T-cell (primary cell): ENCODE measurements at regions not wholly inside any gene's neighbourhood (a gene's known extent, or its start where the extent isn't known, plus 50 kb on each side); places are given as distances from the start of the nearest gene placed in this dataset.

Experiments used
- ATAC-seq, 4 experiments: fragments of 200-7000 bp in 3 of 4; fragments of 150-1000 bp in 1 of 4; cut with Tn5 transposase; replicated peaks in 1 of 4; 1 replicate in 3 of 4; 2 replicates in 1 of 4; pipeline ENCODE4 v1.10.0; 2021; ENCODE audit warnings: moderate library complexity in 3 of 4, mild to moderate bottlenecking in 2 of 4, moderate number of reproducible peaks in 1 of 4
- CTCF ChIA-PET, 2 donors: fragments of 300-600 bp; sonication (Branson Sonifier 250); formaldehyde crosslinking; loops; one replicate each; lab custom pipeline; 2022; ENCODE audit warnings: antibody characterized with exemption in 2 of 2; lab: Charles Lee
- POLR2A ChIA-PET, 2 donors: fragments of 300-600 bp; sonication (Branson Sonifier 250); formaldehyde crosslinking; loops; one replicate each; lab custom pipeline; 2022; ENCODE audit warnings: antibody characterized with exemption in 2 of 2; lab: Charles Lee
- DNase-seq, 35 experiments: peaks; one replicate each; pipeline versions ENCODE4 v3.0.0 to v3.0.0-alpha.2; 2013 to 2023
- H3K27ac ChIP-seq: one replicate; pipeline ENCODE4 v1.5.1; 2013; ENCODE audit warnings: low read length
- H3K27me3 ChIP-seq, 2 experiments: replicated peaks in 1 of 2; 1 replicate in 1 of 2; 2 replicates in 1 of 2; pipeline versions ENCODE4 v1.6.1 to v1.7.0; 2013; ENCODE audit warnings: low read length in 1 of 2, mixed read lengths in 1 of 2; ENCODE audit not compliant: control insufficient read depth in 2 of 2, insufficient read depth in 2 of 2; ENCODE audit errors: extremely low read depth in 1 of 2
- H3K36me3 ChIP-seq, 2 donors: 1 replicate in 1 of 2; 2 replicates in 1 of 2; pipeline versions ENCODE4 v1.6.1 to v1.7.0; 2013; ENCODE audit warnings: low read length in 1 of 2; ENCODE audit not compliant: control insufficient read depth in 2 of 2, insufficient read depth in 1 of 2; ENCODE audit errors: extremely low read depth in 1 of 2
- H3K4me1 ChIP-seq, 2 experiments: 1 replicate in 1 of 2; 2 replicates in 1 of 2; pipeline versions ENCODE4 v1.6.1 to v1.7.0; 2013; ENCODE audit warnings: low read length in 2 of 2, mixed read lengths in 1 of 2; ENCODE audit not compliant: insufficient read depth in 2 of 2, control insufficient read depth in 1 of 2; ENCODE audit errors: extremely low read depth in 1 of 2
- H3K4me3 ChIP-seq, 2 donors: 1 replicate in 1 of 2; 2 replicates in 1 of 2; pipeline versions ENCODE4 v1.5.1 to v1.7.0; 2013; ENCODE audit warnings: mild to moderate bottlenecking in 2 of 2, low read length in 1 of 2, moderate library complexity in 1 of 2; ENCODE audit not compliant: control insufficient read depth in 1 of 2; ENCODE audit errors: extremely low read depth in 1 of 2
- H3K9me3 ChIP-seq: 2 replicates; pipeline ENCODE4 v1.7.0; 2013
- H3K27ac Mint-ChIP-seq, 2 donors: one replicate each; pipeline ENCODE4 v1.8.0; 2020 to 2021; ENCODE audit warnings: mild to moderate bottlenecking in 2 of 2, mixed read lengths in 2 of 2
- H3K27me3 Mint-ChIP-seq, 2 donors: one replicate each; pipeline ENCODE4 v1.8.0; 2021 to 2022; ENCODE audit warnings: mixed read lengths in 2 of 2
- H3K36me3 Mint-ChIP-seq: one replicate; pipeline ENCODE4 v1.8.0; 2021; ENCODE audit warnings: mixed read lengths
- H3K4me1 Mint-ChIP-seq, 3 donors: one replicate each; pipeline ENCODE4 v1.8.0; 2020 to 2022; ENCODE audit warnings: mixed read lengths in 3 of 3, mild to moderate bottlenecking in 1 of 3
- H3K4me3 Mint-ChIP-seq, 3 donors: one replicate each; pipeline ENCODE4 v1.8.0; 2020 to 2022; ENCODE audit warnings: mild to moderate bottlenecking in 3 of 3, mixed read lengths in 3 of 3, moderate library complexity in 3 of 3
- H3K9me3 Mint-ChIP-seq, 3 donors: one replicate each; pipeline ENCODE4 v1.8.0; 2020 to 2022; ENCODE audit warnings: mixed read lengths in 3 of 3
- WGBS: methylation state at CpG from one replicate; pipeline ENCODE4 v1.1.5; 2013; ENCODE audit warnings: missing lambda C conversion rate; ENCODE audit not compliant: insufficient coverage; 5-methylcytosine and 5-hydroxymethylcytosine counted together

DNA sequence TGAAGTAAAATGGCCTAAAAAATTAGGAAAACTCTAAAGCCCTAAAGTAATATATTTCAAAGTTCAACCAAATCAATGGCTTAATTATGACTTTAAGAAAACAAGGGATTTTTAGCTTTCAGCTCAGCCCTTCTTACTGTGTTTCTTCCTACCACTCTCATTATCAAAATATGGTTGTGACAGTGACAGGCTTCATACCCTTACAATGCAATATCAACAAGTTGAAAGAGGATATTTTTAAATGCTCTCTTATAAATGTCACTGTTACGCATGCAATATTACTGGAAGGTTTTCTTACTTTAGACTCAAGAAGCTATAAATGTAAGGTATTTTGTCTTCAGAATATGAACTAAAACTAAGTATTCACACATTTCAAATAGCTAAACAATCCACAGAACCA lies 1225.7 kb upstream of the MIR17HG start:
- H3K4me1 ChIP-seq = no peaks in the 10 kb centered on the region

DNA sequence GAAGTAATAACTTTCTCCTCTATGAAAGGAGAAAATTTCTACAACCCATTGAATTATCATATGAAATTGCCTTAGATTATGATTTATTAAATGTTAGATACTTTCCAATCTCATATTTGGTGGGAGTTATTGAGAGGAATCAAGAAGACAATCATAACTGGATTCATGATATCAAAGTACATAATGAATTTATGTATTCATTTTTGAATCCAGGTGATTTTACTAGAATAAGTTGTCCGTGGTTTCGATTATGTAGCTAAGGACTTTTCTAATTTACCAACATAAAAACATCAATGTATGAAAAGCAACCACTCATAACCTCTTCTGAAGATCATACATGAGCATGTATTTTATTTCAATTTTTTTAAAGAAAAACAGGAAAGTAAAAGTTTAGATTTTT lies 1225.0 kb upstream of the MIR17HG start:
- no peaks in the 10 kb centered on the region for H3K4me1 ChIP-seq
- DNase-seq = no peak
- Mint-ChIP-seq H3K27ac (no peak overlapping the region), H3K4me3 (no peak overlapping the region), H3K36me3 (no peaks in the 10 kb centered on the region), H3K27me3 (no peaks in the 10 kb centered on the region), H3K4me1 (no peaks in the 10 kb centered on the region), H3K9me3 (peaks cover 8 to 24% (median 8%) of the 10 kb centered on the region in 3 donors)
- WGBS = no CpG with 5 or more reads among the region's 2 CpGs
- no peak overlapping the region for H3K4me3 ChIP-seq
- no peak for ATAC-seq
- H3K36me3 ChIP-seq = no peaks in the 10 kb centered on the region
- ChIA-PET CTCF (no interaction called here), POLR2A (no interaction called here)
- no peaks in the 10 kb centered on the region for H3K27me3 ChIP-seq
- no peak overlapping the region for H3K27ac ChIP-seq
- H3K9me3 ChIP-seq = peaks cover 2% of the 10 kb centered on the region

More for the DNA sequence above, 1225.7 kb upstream of the MIR17HG start:
- no peaks in the 10 kb centered on the region for H3K4me1 Mint-ChIP-seq
- WGBS = no CpG with 5 or more reads among the region's 1 CpG
- peaks cover 8 to 19% (median 8%) of the 10 kb centered on the region in 3 donors for H3K9me3 Mint-ChIP-seq
- Histone ChIP-seq H3K36me3 (no peaks in the 10 kb centered on the region), H3K4me3 (no peak overlapping the region), H3K27me3 (no peaks in the 10 kb centered on the region), H3K27ac (no peak overlapping the region), H3K9me3 (no peaks in the 10 kb centered on the region)
- ChIA-PET CTCF (no interaction called here), POLR2A (interaction anchor here in 1 of 2 donors (0.5 kb wide), 1 partner anchor 9 kb away, joined by 3 read pairs; no protein-coding TSS in a partner anchor)
- ATAC-seq (no peak), DNase-seq (no peak)
- no peak overlapping the region for H3K4me3 Mint-ChIP-seq
- no peaks in the 10 kb centered on the region for H3K27me3 Mint-ChIP-seq
- no peaks in the 10 kb centered on the region for H3K36me3 Mint-ChIP-seq
- H3K27ac Mint-ChIP-seq = no peak overlapping the region

DNA sequence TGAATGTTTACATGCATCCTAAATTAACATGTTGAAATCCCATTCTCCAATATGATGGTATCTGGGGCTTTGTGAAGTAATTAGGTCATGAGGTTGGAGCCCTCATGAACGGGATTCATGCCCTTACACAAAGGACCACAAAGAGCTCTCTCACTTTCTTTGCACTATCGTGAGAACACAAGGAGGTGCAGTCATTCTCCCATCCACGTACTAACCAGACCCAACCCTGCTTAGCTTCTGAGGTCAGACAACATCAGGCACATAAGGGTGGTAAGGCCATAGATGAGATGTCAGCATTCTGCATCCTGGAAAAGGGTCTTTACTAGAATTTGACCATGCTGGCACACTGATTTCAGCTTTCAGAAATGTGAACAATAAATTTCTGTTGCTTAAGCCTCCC lies 1211.9 kb upstream of the MIR17HG start:
- Mint-ChIP-seq H3K4me1 (no peaks in the 10 kb centered on the region), H3K4me3 (no peak overlapping the region), H3K27ac (no peak overlapping the region), H3K27me3 (no peaks in the 10 kb centered on the region), H3K36me3 (no peaks in the 10 kb centered on the region), H3K9me3 (peaks cover 5 to 23% (median 8%) of the 10 kb centered on the region in 3 donors)
- Histone ChIP-seq H3K27me3 (no peaks in the 10 kb centered on the region), H3K27ac (no peak overlapping the region), H3K4me3 (no peak overlapping the region), H3K4me1 (no peaks in the 10 kb centered on the region), H3K36me3 (no peaks in the 10 kb centered on the region), H3K9me3 (peaks cover 2% of the 10 kb centered on the region)
- CTCF ChIA-PET = no interaction called here
- no CpG with 5 or more reads among the region's 3 CpGs for WGBS
- DNase-seq (no peak), ATAC-seq (no peak)
- POLR2A ChIA-PET = no interaction called here

DNA sequence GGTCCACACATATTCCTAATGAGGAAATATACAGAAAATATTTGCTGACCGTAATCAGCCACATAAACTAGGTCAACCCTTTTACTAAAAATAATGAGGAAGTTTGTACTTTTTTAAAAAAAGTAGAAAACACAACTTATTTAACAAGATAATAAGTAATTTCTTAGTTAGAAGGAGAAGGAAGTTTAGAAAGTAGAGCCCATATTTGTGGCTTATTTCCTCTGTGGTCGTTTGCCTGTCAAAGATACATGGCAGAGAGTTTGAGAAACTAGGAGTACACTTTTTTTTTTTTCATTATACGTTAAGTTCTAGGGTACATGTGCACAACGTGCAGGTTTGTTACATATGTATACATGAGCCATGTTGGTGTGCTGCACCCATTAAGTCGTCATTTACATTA lies 1205.2 kb upstream of the MIR17HG start:
- H3K4me3 Mint-ChIP-seq = no peak overlapping the region
- ChIA-PET CTCF (no interaction called here), POLR2A (no interaction called here)
- no peaks in the 10 kb centered on the region for H3K4me1 ChIP-seq
- ATAC-seq (no peak), DNase-seq (no peak)
- no peaks in the 10 kb centered on the region for H3K36me3 Mint-ChIP-seq
- no peaks in the 10 kb centered on the region for H3K27me3 Mint-ChIP-seq
- H3K36me3 ChIP-seq = no peaks in the 10 kb centered on the region
- H3K4me3 ChIP-seq = no peak overlapping the region
- H3K4me1 Mint-ChIP-seq = no peaks in the 10 kb centered on the region
- H3K9me3 ChIP-seq = peaks cover 2% of the 10 kb centered on the region
- no peak overlapping the region for H3K27ac ChIP-seq
- WGBS = no CpG with 5 or more reads among the region's 5 CpGs
- no peaks in the 10 kb centered on the region for H3K27me3 ChIP-seq
- H3K27ac Mint-ChIP-seq = no peak overlapping the region
- peaks cover 5 to 9% (median 6%) of the 10 kb centered on the region in 3 donors for H3K9me3 Mint-ChIP-seq

DNA sequence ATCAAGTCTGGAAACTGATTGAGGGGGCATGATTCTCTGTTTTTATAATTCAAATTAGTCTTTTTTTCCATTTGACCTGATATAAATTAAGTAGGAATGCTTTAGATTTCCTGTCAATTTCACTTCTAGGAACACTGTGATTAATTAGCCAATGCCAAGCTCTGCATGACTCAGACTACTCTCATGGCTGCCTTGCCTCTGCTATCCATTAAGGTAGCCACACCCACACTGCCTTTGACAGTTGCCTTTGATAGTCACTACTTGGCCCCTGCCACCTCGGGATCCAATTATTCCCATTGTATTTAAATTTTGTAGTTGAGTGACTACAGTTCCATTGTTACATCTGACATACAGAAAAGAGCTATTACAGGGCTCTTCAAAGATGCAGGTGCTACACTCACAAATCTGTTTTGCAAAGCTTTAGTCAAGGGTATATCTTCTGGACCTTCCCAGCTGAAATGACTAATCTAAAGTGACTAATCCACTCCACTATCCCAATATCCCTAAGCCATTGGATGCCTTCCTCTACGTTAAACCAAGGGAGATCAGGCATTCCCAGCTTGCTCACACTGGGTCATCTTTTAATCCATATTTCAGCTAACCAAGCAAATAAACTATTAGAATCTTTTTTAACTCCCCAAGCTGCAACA lies 1193.1 kb upstream of the MIR17HG start:
- ChIA-PET CTCF (interaction anchor here in 1 of 2 donors (1.3 kb wide), 1 partner anchor 8 kb away, joined by 3 read pairs; no protein-coding TSS in a partner anchor), POLR2A (no interaction called here)
- Histone ChIP-seq H3K27ac (no peak overlapping the region), H3K4me1 (no peaks in the 10 kb centered on the region), H3K27me3 (no peaks in the 10 kb centered on the region), H3K4me3 (no peak overlapping the region), H3K36me3 (no peaks in the 10 kb centered on the region), H3K9me3 (no peaks in the 10 kb centered on the region)
- DNase-seq (no peak), ATAC-seq (no peak)
- H3K4me1 Mint-ChIP-seq = no peaks in the 10 kb centered on the region
- peaks cover 3 to 19% (median 15%) of the 10 kb centered on the region in 3 donors for H3K9me3 Mint-ChIP-seq
- H3K27ac Mint-ChIP-seq = no peak overlapping the region
- WGBS = 67% methylated on average over 1 of the region's 2 CpGs
- no peaks in the 10 kb centered on the region for H3K27me3 Mint-ChIP-seq
- H3K36me3 Mint-ChIP-seq = no peaks in the 10 kb centered on the region
- H3K4me3 Mint-ChIP-seq = no peak overlapping the region

DNA sequence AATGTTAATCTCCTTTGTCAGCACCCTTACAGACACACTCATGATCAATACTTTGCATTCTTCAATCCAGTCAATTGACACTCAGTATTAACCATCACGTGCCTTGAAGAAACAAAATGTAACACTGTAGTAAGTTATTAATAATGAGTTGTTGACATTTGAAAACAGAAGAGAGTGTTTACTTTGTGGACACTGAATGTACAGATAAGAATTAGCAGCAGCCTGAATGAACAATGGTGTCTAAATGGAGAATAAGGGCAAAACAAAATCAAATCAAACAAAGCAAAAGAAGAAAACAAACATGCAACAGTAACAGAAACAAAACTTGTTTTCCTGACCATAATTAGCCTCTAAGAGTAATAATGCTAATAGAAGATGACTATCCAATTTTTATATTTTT lies 1191.1 kb upstream of the MIR17HG start:
- H3K27me3 ChIP-seq = no peaks in the 10 kb centered on the region
- DNase-seq (no peak), ATAC-seq (no peak)
- Mint-ChIP-seq H3K9me3 (peaks cover 3 to 15% (median 12%) of the 10 kb centered on the region in 3 donors), H3K4me3 (no peak overlapping the region), H3K27ac (no peak overlapping the region), H3K27me3 (no peaks in the 10 kb centered on the region), H3K4me1 (no peaks in the 10 kb centered on the region), H3K36me3 (no peaks in the 10 kb centered on the region)
- WGBS = no CpG with 5 or more reads among the region's 1 CpG
- H3K9me3 ChIP-seq = no peaks in the 10 kb centered on the region
- H3K36me3 ChIP-seq = no peaks in the 10 kb centered on the region
- H3K4me1 ChIP-seq = no peaks in the 10 kb centered on the region
- POLR2A ChIA-PET = no interaction called here
- CTCF ChIA-PET = no interaction called here
- H3K4me3 ChIP-seq = no peak overlapping the region
- H3K27ac ChIP-seq = no peak overlapping the region
